Erythroblast (primary cell): ENCODE measurements at regions not wholly inside any gene's neighbourhood (a gene's known extent, or its start where the extent isn't known, plus 50 kb on each side); places are given as distances from the start of the nearest gene placed in this dataset.

Experiments
- GATA1 ChIP-seq: IDR thresholded peaks from 2 replicates; pipeline ENCODE4 v1.6.1; 2011; ENCODE audit warnings: low read depth, mild to moderate bottlenecking, control low read depth, low read length, moderate library complexity
- POLR2A ChIP-seq: IDR thresholded peaks from 2 replicates; pipeline ENCODE4 v1.6.1; 2011; ENCODE audit warnings: mild to moderate bottlenecking, low read length

DNA sequence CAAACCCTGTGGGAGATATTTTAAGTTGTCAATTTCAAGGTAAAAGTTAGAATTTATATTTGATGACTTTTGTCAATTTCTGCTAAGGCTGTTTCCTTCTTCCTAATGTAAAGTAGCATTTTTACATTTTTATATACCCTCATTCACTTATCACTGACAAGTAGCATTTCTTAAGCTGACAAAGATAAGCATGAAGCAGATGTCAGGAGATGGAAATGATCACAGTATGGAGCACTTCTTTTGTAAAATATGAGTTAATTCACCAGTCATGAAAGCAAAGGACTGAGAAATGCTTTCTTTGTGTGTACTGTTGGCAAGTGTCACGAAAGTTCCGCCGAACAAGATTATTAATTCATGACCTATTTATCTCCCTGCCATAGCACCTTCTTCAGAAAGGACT, 503.9 kb downstream of the DNAJB9 start:
- TF ChIP-seq POLR2A (no peak), GATA1 (no peak)
